Liver (tissue), 8 donors: ENCODE measurements at regions not wholly inside any gene's neighbourhood (a gene's known extent, or its start where the extent isn't known, plus 50 kb on each side); places are given as distances from the start of the nearest gene placed in this dataset.

Experiments used
- DNase-seq: peaks from one replicate; pipeline ENCODE4 v3.0.0-alpha.2; 2017; ENCODE audit warnings: low spot score
- H3K27ac ChIP-seq, 2 donors: one replicate each; pipeline ENCODE4 v1.7.0; 2013; ENCODE audit warnings: inconsistent platforms in 2 of 2, low read length in 2 of 2, control low read depth in 1 of 2, low read depth in 1 of 2, mild to moderate bottlenecking in 1 of 2
- H3K27me3 ChIP-seq, 4 donors: one replicate each; pipeline versions ENCODE4 v1.6.1 to v1.7.0; 2013; ENCODE audit warnings: low read length in 3 of 4, inconsistent platforms in 1 of 4, mild to moderate bottlenecking in 1 of 4, moderate library complexity in 1 of 4; ENCODE audit not compliant: control insufficient read depth in 4 of 4, insufficient read depth in 4 of 4
- H3K36me3 ChIP-seq, 4 donors: one replicate each; pipeline versions ENCODE4 v1.6.1 to v1.7.0; 2013; ENCODE audit warnings: low read length in 3 of 4, mild to moderate bottlenecking in 3 of 4, low read depth in 1 of 4, moderate library complexity in 1 of 4; ENCODE audit not compliant: control insufficient read depth in 4 of 4, insufficient read depth in 3 of 4
- H3K4me1 ChIP-seq, 4 donors: one replicate each; pipeline versions ENCODE4 v1.6.1 to v1.7.0; 2013; ENCODE audit warnings: low read length in 3 of 4, mild to moderate bottlenecking in 3 of 4, moderate library complexity in 1 of 4; ENCODE audit not compliant: control insufficient read depth in 4 of 4, insufficient read depth in 4 of 4
- H3K4me3 ChIP-seq, 3 donors: one replicate each; pipeline versions ENCODE4 v1.6.1 to v1.7.0; 2013; ENCODE audit warnings: low read length in 3 of 3, control low read depth in 1 of 3, low read depth in 1 of 3, mild to moderate bottlenecking in 1 of 3
- H3K9ac ChIP-seq, 2 donors: one replicate each; pipeline ENCODE4 v1.7.0; 2013; ENCODE audit warnings: low read length in 2 of 2, mild to moderate bottlenecking in 2 of 2, moderate library complexity in 2 of 2, control low read depth in 1 of 2, low read depth in 1 of 2
- H3K9me3 ChIP-seq, 4 donors: one replicate each; pipeline versions ENCODE4 v1.6.1 to v1.7.0; 2013; ENCODE audit warnings: low read length in 3 of 4; ENCODE audit not compliant: control insufficient read depth in 4 of 4
- EGR1 ChIP-seq, 2 donors: IDR thresholded peaks; 2 replicates each; pipeline ENCODE4 v1.6.1; 2016 to 2018; ENCODE audit warnings: antibody characterized with exemption in 2 of 2, low read depth in 2 of 2
- HNF4A ChIP-seq, 2 donors: conservative IDR thresholded peaks; 2 replicates each; pipeline ENCODE4 v1.6.1; 2016; ENCODE audit warnings: antibody characterized with exemption in 2 of 2, mild to moderate bottlenecking in 2 of 2
- HNF4G ChIP-seq: IDR thresholded peaks from 2 replicates; pipeline ENCODE4 v1.6.1; 2016; ENCODE audit warnings: antibody characterized with exemption
- NR2F2 ChIP-seq: IDR thresholded peaks from 2 replicates; pipeline ENCODE4 v1.6.1; 2016; ENCODE audit warnings: antibody characterized with exemption
- RAD21 ChIP-seq, 2 donors: IDR thresholded peaks; 2 replicates each; pipeline ENCODE4 v1.6.1; 2016; ENCODE audit warnings: antibody characterized with exemption in 2 of 2, mild to moderate bottlenecking in 2 of 2
- SP1 ChIP-seq: IDR thresholded peaks from 2 replicates; pipeline ENCODE4 v1.6.1; 2018; ENCODE audit warnings: antibody characterized with exemption, mild to moderate bottlenecking
- TAF1 ChIP-seq: conservative IDR thresholded peaks from 2 replicates; pipeline ENCODE4 v1.6.1; 2016; ENCODE audit warnings: antibody characterized with exemption, mild to moderate bottlenecking
- YY1 ChIP-seq: IDR thresholded peaks from 2 replicates; pipeline ENCODE4 v1.6.1; 2016; ENCODE audit warnings: antibody characterized with exemption, mild to moderate bottlenecking
- WGBS: extraction: QIAGEN DNeasy Blood & Tissue Kit; methylation state at CpG from one replicate; pipeline ENCODE4 v1.1.7; 2013; 5-methylcytosine and 5-hydroxymethylcytosine counted together
- TF ChIP-seq, protein P1 (sequence below): IDR thresholded peaks from 2 replicates; pipeline ENCODE4 v1.6.1; 2016; ENCODE audit warnings: antibody characterized with exemption
- TF ChIP-seq, protein P2 (sequence below): IDR thresholded peaks from 2 replicates; pipeline ENCODE4 v1.6.1; 2016; ENCODE audit warnings: antibody characterized with exemption
- TF ChIP-seq, protein P3 (sequence below): fragments of 150-350 bp; IDR thresholded peaks from 2 replicates; pipeline ENCODE4 v1.5.1; 2017; ENCODE audit warnings: improper control_type of control experiment, low read depth, low read length; ENCODE audit not compliant: missing input control
- donor health status: healthy.
- donor health status: healthy.
- donor health status: healthy.
- donor health status: healthy.
- donor health status: healthy.

DNA sequence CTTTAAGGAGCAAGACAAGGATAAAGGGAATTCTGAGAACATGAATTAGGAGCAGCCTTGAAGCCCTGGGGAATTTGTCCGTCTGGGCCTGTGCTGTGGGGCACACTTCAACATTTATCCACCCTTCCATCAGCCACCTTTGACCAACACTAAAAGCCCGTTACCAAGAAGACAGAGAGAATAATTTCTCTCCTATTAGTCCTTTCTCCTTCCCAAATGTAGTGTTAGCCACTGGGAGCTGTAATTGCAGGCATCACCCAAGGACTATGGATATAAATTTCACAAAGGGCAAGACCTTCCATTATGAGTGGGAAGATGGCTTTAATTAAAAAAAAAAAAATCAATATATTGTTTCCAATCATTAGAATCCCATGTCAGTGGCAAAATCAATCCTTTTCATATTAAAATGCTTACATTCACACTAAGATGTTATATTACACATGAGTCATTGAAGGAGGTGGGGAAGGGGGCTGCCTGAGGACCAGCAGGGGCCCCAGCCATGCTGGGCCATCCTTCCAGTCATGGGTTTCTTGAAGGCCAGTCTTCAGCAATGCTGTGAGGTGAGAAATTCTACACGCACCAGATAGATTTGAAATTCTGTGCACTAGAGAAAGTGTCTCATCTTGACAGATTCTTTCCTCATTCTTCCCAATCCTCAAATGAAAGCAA is 292.5 kb upstream of the NRP1 start:
- Histone ChIP-seq H3K27me3 (no peaks in the 10 kb centered on the region), H3K4me1 (no peaks in the 10 kb centered on the region), H3K27ac (no peak overlapping the region), H3K36me3 (no peaks in the 10 kb centered on the region), H3K4me3 (no peak overlapping the region), H3K9ac (no peak overlapping the region), H3K9me3 (no peaks in the 10 kb centered on the region)
- TF ChIP-seq EGR1 (IDR thresholded peaks at IDR 0.05; ENCODE audit: low read depth in 2 of 2) (no peak), HNF4A (conservative IDR thresholded peaks at IDR 0.05) (no peak), TAF1 (no peak), NR2F2 (no peak), YY1 (no peak)
- TF ChIP-seq, protein P1, sequence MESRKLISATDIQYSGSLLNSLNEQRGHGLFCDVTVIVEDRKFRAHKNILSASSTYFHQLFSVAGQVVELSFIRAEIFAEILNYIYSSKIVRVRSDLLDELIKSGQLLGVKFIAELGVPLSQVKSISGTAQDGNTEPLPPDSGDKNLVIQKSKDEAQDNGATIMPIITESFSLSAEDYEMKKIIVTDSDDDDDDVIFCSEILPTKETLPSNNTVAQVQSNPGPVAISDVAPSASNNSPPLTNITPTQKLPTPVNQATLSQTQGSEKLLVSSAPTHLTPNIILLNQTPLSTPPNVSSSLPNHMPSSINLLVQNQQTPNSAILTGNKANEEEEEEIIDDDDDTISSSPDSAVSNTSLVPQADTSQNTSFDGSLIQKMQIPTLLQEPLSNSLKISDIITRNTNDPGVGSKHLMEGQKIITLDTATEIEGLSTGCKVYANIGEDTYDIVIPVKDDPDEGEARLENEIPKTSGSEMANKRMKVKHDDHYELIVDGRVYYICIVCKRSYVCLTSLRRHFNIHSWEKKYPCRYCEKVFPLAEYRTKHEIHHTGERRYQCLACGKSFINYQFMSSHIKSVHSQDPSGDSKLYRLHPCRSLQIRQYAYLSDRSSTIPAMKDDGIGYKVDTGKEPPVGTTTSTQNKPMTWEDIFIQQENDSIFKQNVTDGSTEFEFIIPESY: no peak
- TF ChIP-seq, protein P2, sequence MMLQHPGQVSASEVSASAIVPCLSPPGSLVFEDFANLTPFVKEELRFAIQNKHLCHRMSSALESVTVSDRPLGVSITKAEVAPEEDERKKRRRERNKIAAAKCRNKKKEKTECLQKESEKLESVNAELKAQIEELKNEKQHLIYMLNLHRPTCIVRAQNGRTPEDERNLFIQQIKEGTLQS: no peak
- no peak for DNase-seq
- 96% methylated on average over 3 of the region's 3 CpGs for WGBS

DNA sequence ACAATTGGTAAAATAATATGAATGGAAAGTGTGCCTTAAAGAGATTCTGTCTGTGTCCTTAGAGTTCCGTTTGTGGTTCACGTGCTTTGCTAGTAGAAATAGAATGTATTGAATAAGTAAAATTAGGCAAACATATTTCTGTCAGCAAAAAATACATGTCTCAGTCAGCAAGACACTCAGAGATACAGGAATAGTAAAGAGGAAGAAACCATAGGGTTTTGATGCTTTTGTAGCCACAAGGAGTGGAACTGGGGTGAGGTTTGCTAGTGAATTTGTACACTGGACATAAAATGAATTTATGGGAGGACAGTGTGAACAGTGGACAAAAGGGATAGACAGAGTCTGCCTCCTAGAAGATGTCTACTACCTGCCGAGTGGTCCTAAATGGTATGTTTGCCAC is 289.2 kb upstream of the NRP1 start:
- TF ChIP-seq NR2F2 (no peak), SP1 (no peak), TAF1 (no peak), YY1 (no peak), EGR1 (IDR thresholded peaks at IDR 0.05; ENCODE audit: low read depth in 2 of 2) (no peak), HNF4A (conservative IDR thresholded peaks at IDR 0.05) (no peak), HNF4G (no peak)
- TF ChIP-seq, protein P3, sequence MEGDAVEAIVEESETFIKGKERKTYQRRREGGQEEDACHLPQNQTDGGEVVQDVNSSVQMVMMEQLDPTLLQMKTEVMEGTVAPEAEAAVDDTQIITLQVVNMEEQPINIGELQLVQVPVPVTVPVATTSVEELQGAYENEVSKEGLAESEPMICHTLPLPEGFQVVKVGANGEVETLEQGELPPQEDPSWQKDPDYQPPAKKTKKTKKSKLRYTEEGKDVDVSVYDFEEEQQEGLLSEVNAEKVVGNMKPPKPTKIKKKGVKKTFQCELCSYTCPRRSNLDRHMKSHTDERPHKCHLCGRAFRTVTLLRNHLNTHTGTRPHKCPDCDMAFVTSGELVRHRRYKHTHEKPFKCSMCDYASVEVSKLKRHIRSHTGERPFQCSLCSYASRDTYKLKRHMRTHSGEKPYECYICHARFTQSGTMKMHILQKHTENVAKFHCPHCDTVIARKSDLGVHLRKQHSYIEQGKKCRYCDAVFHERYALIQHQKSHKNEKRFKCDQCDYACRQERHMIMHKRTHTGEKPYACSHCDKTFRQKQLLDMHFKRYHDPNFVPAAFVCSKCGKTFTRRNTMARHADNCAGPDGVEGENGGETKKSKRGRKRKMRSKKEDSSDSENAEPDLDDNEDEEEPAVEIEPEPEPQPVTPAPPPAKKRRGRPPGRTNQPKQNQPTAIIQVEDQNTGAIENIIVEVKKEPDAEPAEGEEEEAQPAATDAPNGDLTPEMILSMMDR: no peak
- H3K4me3 ChIP-seq: no peak overlapping the region
- no peaks in the 10 kb centered on the region for H3K4me1 ChIP-seq
- no peaks in the 10 kb centered on the region for H3K9me3 ChIP-seq
- H3K27me3 ChIP-seq: no peaks in the 10 kb centered on the region
- no peak for DNase-seq
- no peaks in the 10 kb centered on the region for H3K36me3 ChIP-seq
- H3K9ac ChIP-seq: no peak overlapping the region
- WGBS: 87% methylated on average over 3 of the region's 3 CpGs
- H3K27ac ChIP-seq: no peak overlapping the region

DNA sequence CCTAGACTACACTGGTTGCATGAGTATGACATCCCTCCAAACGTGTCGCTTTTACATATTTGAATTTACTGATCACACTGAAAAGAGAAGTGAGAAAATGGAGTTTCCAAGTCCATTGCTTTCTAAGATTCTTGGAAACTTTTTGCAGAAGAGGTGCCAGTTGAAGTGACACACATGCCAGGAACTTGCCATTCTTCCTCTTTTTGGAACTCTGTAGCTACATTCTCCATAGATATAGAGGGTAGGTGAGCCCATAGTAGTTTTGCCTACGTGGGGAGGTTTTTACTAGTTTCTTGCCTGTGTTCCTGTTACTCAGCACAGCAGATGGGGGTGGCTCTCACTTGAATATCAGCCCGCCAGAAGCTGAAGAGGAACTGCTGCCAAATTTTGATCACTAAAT is 286.6 kb upstream of the NRP1 start:
- no peak for DNase-seq
- no peak overlapping the region for H3K9ac ChIP-seq
- H3K27ac ChIP-seq: no peak overlapping the region
- TF ChIP-seq SP1 (no peak), HNF4A (conservative IDR thresholded peaks at IDR 0.05) (no peak), RAD21 (IDR thresholded peaks at IDR 0.05) (no peak)
- no peaks in the 10 kb centered on the region for H3K27me3 ChIP-seq
- no peaks in the 10 kb centered on the region for H3K4me1 ChIP-seq
- no peaks in the 10 kb centered on the region for H3K36me3 ChIP-seq
- H3K4me3 ChIP-seq: no peak overlapping the region
- H3K9me3 ChIP-seq: no peaks in the 10 kb centered on the region
- WGBS: 80% methylated on average over 4 of the region's 4 CpGs
